Mesothelial cell of epicardium (in vitro differentiated cells): ENCODE measurements at regions not wholly inside any gene's neighbourhood (a gene's known extent, or its start where the extent isn't known, plus 50 kb on each side); places are given as distances from the start of the nearest gene placed in this dataset.
"Not testable (repeated sequence)": the region's sequence is repeated elsewhere in the genome, so short reads cannot be mapped to it uniquely, and the experiment has no call there.

Experiments
- DNase-seq, 2 experiments: peaks; one replicate each; pipeline ENCODE4 v3.0.0; 2021; ENCODE audit warnings: low spot score in 2 of 2; ENCODE audit not compliant: unreplicated experiment in 2 of 2
- H3K27ac Mint-ChIP-seq: 2 replicates; pipeline ENCODE4 v1.8.0; 2021; ENCODE audit warnings: mixed read lengths
- H3K27me3 Mint-ChIP-seq: 2 replicates; pipeline ENCODE4 v1.8.0; 2021; ENCODE audit warnings: low read depth, mixed read lengths
- H3K36me3 Mint-ChIP-seq: 2 replicates; pipeline ENCODE4 v1.8.0; 2021; ENCODE audit warnings: mixed read lengths
- H3K4me1 Mint-ChIP-seq: 2 replicates; pipeline ENCODE4 v1.8.0; 2021; ENCODE audit warnings: mixed read lengths
- H3K4me3 Mint-ChIP-seq: 2 replicates; pipeline ENCODE4 v1.8.0; 2021; ENCODE audit warnings: mild to moderate bottlenecking, moderate library complexity, mixed read lengths
- H3K9me3 Mint-ChIP-seq: 2 replicates; pipeline ENCODE4 v1.8.0; 2021; ENCODE audit warnings: mixed read lengths
- TF ChIP-seq, protein P1 (sequence below): fragments of 200-600 bp; sonication (generic); IDR thresholded peaks from one replicate; pipeline ENCODE4 v1.5.0; 2021; ENCODE audit warnings: antibody characterized with exemption; ENCODE audit not compliant: unreplicated experiment

DNA sequence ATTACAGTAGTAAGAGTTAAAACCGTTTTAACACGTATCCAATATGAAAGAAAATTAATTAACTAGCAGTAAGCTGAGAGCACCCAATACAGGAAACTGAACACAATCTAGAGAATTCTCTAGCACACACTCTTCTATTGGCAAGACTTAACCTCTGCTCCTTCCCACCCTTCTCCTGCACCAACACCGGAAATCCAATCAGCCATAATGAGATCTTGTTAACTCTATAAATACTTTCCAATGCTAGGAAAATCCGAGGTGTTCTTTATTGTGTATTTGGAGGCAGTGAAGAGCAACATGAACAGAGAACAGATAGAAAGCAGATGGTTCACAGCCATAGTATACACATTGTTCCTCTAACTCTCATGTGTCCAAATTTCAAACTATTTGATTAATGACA is 591.7 kb downstream of the CETN3 start:
- H3K9me3 Mint-ChIP-seq = peaks cover 12% of the 10 kb centered on the region
- no peak overlapping the region for H3K27ac Mint-ChIP-seq
- DNase-seq = no peak
- H3K4me1 Mint-ChIP-seq = no peaks in the 10 kb centered on the region
- TF ChIP-seq, protein P1, sequence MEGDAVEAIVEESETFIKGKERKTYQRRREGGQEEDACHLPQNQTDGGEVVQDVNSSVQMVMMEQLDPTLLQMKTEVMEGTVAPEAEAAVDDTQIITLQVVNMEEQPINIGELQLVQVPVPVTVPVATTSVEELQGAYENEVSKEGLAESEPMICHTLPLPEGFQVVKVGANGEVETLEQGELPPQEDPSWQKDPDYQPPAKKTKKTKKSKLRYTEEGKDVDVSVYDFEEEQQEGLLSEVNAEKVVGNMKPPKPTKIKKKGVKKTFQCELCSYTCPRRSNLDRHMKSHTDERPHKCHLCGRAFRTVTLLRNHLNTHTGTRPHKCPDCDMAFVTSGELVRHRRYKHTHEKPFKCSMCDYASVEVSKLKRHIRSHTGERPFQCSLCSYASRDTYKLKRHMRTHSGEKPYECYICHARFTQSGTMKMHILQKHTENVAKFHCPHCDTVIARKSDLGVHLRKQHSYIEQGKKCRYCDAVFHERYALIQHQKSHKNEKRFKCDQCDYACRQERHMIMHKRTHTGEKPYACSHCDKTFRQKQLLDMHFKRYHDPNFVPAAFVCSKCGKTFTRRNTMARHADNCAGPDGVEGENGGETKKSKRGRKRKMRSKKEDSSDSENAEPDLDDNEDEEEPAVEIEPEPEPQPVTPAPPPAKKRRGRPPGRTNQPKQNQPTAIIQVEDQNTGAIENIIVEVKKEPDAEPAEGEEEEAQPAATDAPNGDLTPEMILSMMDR = no peak
- no peaks in the 10 kb centered on the region for H3K36me3 Mint-ChIP-seq
- H3K27me3 Mint-ChIP-seq = no peaks in the 10 kb centered on the region
- no peak overlapping the region for H3K4me3 Mint-ChIP-seq

DNA sequence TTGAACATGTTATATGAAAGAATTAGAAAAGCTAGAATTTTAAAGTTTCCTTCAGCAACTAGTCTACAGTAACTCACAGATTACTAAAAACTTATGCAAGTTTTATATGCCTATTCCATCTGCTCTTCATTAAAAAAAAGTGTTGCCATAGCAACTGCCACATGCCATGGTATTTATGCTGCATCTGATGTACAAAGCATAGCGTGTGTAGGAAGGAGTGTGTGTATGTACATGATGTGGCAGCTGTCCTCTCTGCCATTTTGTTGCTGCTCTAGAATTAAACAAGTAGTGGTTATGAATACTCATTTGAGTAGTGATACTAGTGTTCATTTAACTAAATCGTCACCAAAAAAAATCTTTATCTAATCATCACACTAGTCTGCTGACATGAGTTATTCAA is 593.5 kb downstream of the CETN3 start:
- DNase-seq = no peak
- TF ChIP-seq, protein P1 = no peak
- H3K4me1 Mint-ChIP-seq = no peaks in the 10 kb centered on the region
- H3K4me3 Mint-ChIP-seq = no peak overlapping the region
- no peaks in the 10 kb centered on the region for H3K27me3 Mint-ChIP-seq
- H3K36me3 Mint-ChIP-seq = no peaks in the 10 kb centered on the region
- H3K9me3 Mint-ChIP-seq = no peaks in the 10 kb centered on the region
- H3K27ac Mint-ChIP-seq = no peak overlapping the region

DNA sequence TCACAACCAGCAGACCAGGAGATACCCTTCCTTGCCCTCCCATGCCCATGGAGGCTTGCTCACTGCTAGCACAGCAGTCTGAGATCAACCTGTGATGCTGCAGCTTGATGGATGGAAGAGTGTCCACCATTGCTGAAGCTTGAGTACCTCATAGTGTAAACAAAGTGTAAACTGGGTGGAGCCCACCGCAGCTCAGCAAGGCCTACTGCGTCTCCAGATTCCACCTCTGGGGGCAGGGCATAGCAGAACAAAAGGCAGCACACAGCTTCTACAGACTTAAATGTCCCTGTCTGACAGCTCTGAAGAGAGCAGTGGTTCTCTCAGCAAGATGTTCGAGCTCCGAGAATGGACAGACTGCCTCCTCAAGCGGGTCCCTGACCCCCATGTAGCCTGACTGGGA is 608.8 kb downstream of the CETN3 start:
- not testable (repeated sequence) for DNase-seq, H3K4me3 Mint-ChIP-seq, H3K36me3 Mint-ChIP-seq, H3K4me1 Mint-ChIP-seq, H3K27me3 Mint-ChIP-seq, H3K27ac Mint-ChIP-seq
- H3K9me3 Mint-ChIP-seq = peaks cover 27% of the 10 kb centered on the region

DNA sequence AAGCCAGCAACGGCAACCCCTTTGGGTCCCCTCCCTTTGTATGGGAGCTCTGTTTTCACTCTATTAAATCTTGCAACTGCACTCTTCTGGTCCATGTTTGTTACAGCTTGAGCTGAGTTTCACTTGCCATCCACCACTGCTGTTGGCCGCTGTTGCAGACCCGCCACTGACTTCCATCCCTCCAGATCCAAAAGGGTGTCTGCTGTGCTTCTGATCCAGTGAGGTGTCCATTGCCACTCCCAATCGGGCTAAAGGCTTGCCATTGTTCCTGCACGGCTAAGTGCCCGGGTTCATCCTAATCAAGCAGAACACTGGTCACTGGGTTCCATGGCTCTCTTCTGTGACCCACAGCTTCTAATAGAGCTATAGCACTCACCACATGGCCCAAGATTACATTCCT is 615.1 kb downstream of the CETN3 start:
- H3K36me3 Mint-ChIP-seq, H3K27ac Mint-ChIP-seq, H3K27me3 Mint-ChIP-seq: not testable (repeated sequence)

DNA sequence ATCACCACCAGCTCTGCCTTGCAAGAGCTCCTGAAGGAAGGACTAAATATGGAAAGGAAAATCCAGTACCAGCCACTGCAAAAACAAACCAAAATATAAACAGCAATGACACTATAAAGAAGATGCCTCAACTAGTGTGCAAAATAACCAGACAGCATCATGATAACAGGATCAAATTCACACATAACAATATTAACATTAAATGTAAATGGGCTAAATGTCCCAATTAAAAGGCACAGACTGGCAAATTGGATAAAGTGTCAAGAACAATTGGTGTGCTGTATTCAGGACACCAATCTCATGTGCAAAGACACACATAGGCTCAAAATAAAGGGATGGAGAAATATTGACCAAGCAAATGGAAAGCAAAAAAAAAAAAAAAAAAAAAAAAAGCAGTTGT is 629.8 kb downstream of the CETN3 start:
- peaks cover 55% of the 10 kb centered on the region for H3K9me3 Mint-ChIP-seq
- H3K27me3 Mint-ChIP-seq, H3K27ac Mint-ChIP-seq, DNase-seq, H3K4me3 Mint-ChIP-seq, H3K4me1 Mint-ChIP-seq: not testable (repeated sequence)
- H3K36me3 Mint-ChIP-seq = peaks cover 11% of the 10 kb centered on the region

More for the DNA sequence above, 615.1 kb downstream of the CETN3 start:
- not testable (repeated sequence) for DNase-seq, H3K4me1 Mint-ChIP-seq, H3K4me3 Mint-ChIP-seq
- H3K9me3 Mint-ChIP-seq = peaks cover 20% of the 10 kb centered on the region

DNA sequence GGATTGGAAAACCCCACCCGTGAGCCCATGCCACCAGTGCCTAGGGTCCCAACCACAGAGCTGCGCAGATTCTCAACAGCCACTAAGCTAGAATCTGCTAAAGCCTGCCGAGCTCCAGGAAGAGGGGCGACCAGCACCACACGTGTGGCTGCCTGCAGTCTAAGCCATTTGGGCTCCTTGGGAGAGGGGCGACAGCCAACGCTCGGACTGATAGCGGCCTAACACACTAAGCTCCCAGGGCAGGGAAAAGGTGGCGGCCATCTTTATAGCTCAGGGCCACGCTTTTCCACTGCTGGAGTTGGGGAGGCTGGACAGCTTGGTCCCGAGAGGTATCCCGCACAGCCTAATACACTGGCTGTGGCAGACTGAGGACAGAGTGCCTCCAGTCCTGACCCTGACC is 631.8 kb downstream of the CETN3 start:
- peaks cover 55% of the 10 kb centered on the region for H3K9me3 Mint-ChIP-seq

DNA sequence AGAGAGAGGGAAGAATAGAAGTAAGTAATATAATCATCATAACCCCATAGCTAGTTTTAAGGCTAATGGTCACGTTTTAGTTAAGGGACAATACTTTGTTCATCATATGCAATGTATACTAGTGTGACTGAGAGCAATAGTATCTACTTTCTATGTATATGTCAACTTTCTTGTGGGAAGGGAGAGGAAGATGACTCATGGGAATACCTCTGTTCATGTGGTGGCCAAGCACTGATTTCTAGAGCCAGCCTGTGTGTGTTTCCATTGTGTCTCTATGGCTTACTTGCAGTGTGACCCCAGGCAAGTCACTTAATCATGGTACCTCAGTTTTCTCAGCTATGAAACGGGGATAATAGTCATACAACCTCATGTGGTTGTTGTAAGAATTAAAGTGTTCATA is 639.6 kb downstream of the CETN3 start:
- no peak overlapping the region for H3K27ac Mint-ChIP-seq
- TF ChIP-seq, protein P1 = no peak
- DNase-seq = no peak
- no peaks in the 10 kb centered on the region for H3K36me3 Mint-ChIP-seq
- no peak overlapping the region for H3K4me3 Mint-ChIP-seq
- no peaks in the 10 kb centered on the region for H3K4me1 Mint-ChIP-seq
- H3K9me3 Mint-ChIP-seq = peaks cover 2% of the 10 kb centered on the region
- no peaks in the 10 kb centered on the region for H3K27me3 Mint-ChIP-seq

More for the DNA sequence above, 631.8 kb downstream of the CETN3 start:
- TF ChIP-seq, protein P1 = no peak
- DNase-seq = no peak
- Mint-ChIP-seq H3K27me3 (no peaks in the 10 kb centered on the region), H3K36me3 (peaks cover 11% of the 10 kb centered on the region), H3K4me3 (no peak overlapping the region), H3K27ac (no peak overlapping the region), H3K4me1 (no peaks in the 10 kb centered on the region)
